GM12864 (cell line): ENCODE measurements at regions not wholly inside any gene's neighbourhood (a gene's known extent, or its start where the extent isn't known, plus 50 kb on each side); places are given as distances from the start of the nearest gene placed in this dataset.

Experiments
- DNase-seq: peaks from one replicate; pipeline ENCODE4 v3.0.0-alpha.2; 2011; ENCODE audit warnings: low read depth
- H3K4me3 ChIP-seq: 2 replicates; pipeline ENCODE4 v1.5.1; 2011; ENCODE audit warnings: mild to moderate bottlenecking, low read depth, low read length, control low read depth
- TF ChIP-seq, protein P1 (sequence below): IDR thresholded peaks from 2 replicates; pipeline ENCODE4 v1.5.1; 2011; ENCODE audit warnings: low read depth, mild to moderate bottlenecking, moderate library complexity, low read length, control low read depth, inconsistent platforms; ENCODE audit errors: missing control alignments

DNA sequence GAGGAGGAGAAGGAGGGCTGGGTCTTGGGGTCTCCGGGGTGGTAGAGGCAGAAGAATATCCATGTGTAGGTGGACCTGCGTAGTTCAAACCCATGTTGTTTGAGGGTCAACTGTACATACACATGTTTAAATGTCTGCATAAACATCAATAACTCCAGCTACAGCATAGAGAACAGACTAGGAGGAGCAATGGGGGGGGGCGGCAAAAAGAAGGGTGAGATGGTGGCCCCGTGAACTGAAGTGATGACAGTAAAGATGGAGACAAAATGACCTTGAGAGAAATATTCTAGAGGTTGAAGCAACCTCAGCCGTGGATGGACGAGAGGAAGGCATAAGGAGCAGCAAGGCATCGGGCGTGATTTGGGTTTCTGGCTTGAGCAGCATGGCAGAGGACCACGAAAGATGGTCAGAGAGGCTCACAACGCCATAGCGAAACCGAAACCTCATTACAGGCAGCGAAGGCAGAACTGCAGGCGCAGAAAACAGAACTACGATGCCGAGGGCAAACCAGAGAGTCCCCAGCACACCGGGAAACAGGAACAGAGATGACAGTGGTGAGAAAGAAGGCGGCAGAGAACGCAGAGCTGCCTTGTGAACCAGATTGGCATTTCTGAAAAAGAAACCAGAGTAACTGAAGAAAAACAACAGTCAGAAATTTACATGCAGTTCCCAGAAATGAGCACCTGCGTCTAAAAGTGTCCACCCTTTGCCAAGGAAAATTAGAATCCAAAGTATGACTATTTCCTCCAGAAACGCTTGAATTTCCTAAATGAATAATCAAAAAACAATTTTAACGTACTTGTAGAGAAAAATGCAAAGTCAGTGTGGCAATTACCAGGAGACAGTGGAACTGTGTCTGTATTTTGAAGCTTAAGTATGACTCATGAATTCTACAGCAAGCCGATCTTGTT, 50.3 kb upstream of the ENPP6 start:
- TF ChIP-seq, protein P1, sequence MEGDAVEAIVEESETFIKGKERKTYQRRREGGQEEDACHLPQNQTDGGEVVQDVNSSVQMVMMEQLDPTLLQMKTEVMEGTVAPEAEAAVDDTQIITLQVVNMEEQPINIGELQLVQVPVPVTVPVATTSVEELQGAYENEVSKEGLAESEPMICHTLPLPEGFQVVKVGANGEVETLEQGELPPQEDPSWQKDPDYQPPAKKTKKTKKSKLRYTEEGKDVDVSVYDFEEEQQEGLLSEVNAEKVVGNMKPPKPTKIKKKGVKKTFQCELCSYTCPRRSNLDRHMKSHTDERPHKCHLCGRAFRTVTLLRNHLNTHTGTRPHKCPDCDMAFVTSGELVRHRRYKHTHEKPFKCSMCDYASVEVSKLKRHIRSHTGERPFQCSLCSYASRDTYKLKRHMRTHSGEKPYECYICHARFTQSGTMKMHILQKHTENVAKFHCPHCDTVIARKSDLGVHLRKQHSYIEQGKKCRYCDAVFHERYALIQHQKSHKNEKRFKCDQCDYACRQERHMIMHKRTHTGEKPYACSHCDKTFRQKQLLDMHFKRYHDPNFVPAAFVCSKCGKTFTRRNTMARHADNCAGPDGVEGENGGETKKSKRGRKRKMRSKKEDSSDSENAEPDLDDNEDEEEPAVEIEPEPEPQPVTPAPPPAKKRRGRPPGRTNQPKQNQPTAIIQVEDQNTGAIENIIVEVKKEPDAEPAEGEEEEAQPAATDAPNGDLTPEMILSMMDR, result no peak
- DNase-seq, result peak; percentile 99
- H3K4me3 ChIP-seq, result peak overlapping the region; percentile 48
